Left ventricle myocardium inferior (tissue), 1 donor: ENCODE measurements at regions not wholly inside any gene's neighbourhood (a gene's known extent, or its start where the extent isn't known, plus 50 kb on each side); places are given as distances from the start of the nearest gene placed in this dataset.

Experiments
- DNase-seq: peaks from one replicate; pipeline ENCODE4 v3.0.0-alpha.2; 2020
- H3K27ac ChIP-seq: fragments of 200-600 bp; replicated peaks from 2 replicates; pipeline ENCODE4 v1.8.0; 2021
- H3K27me3 ChIP-seq: fragments of 200-600 bp; 2 replicates; pipeline ENCODE4 v1.8.0; 2021; ENCODE audit warnings: low read depth
- H3K36me3 ChIP-seq: fragments of 200-600 bp; 2 replicates; pipeline ENCODE4 v1.8.0; 2021
- H3K4me1 ChIP-seq: fragments of 200-600 bp; 2 replicates; pipeline ENCODE4 v1.8.0; 2021
- H3K4me3 ChIP-seq: fragments of 200-600 bp; 2 replicates; pipeline ENCODE4 v1.8.0; 2021; ENCODE audit warnings: mild to moderate bottlenecking, moderate library complexity
- H3K9me3 ChIP-seq: fragments of 200-600 bp; replicated peaks from 2 replicates; pipeline ENCODE4 v1.8.0; 2021
- intact Hi-C: fragments of 100-400 bp; cut with micrococcal nuclease; formaldehyde crosslinking; loops from one replicate; pipeline ENCODE4 v1.11.0; 2022
- TF ChIP-seq, protein P1 (sequence below): fragments of 200-600 bp; IDR thresholded peaks from 2 replicates; pipeline ENCODE4 v1.8.0; 2021; ENCODE audit warnings: antibody characterized with exemption, mild to moderate bottlenecking, borderline replicate concordance
- donor health status: DM: no; HTN: yes; CAD: no; lungs with severe emphysema.

DNA sequence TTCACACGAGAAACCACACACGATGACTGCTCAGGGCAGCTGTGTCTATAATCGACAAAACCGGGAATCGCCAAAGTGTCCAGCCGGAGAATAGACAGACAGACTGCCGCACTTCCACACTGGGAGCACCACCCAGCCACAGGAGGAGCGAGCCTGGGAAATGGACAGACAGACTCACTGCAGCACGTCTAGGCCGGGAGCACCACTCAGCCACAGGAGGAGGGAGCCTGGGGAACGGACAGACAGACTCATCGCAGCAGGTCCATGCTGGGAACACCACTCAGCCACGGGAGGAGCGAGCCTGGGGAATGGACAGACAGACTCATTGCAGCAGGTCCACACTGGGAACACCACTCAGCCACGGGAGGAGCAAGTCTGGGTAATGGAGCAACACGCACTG is 137.2 kb downstream of the BRD1 start:
- H3K36me3 ChIP-seq = no peaks in the 10 kb centered on the region
- H3K4me1 ChIP-seq = no peaks in the 10 kb centered on the region
- no peak for DNase-seq
- H3K27me3 ChIP-seq = peaks cover 66% of the 10 kb centered on the region
- no peak overlapping the region for H3K4me3 ChIP-seq
- TF ChIP-seq, protein P1, sequence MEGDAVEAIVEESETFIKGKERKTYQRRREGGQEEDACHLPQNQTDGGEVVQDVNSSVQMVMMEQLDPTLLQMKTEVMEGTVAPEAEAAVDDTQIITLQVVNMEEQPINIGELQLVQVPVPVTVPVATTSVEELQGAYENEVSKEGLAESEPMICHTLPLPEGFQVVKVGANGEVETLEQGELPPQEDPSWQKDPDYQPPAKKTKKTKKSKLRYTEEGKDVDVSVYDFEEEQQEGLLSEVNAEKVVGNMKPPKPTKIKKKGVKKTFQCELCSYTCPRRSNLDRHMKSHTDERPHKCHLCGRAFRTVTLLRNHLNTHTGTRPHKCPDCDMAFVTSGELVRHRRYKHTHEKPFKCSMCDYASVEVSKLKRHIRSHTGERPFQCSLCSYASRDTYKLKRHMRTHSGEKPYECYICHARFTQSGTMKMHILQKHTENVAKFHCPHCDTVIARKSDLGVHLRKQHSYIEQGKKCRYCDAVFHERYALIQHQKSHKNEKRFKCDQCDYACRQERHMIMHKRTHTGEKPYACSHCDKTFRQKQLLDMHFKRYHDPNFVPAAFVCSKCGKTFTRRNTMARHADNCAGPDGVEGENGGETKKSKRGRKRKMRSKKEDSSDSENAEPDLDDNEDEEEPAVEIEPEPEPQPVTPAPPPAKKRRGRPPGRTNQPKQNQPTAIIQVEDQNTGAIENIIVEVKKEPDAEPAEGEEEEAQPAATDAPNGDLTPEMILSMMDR = no peak
- H3K27ac ChIP-seq = no peak overlapping the region
- peaks cover 15% of the 10 kb centered on the region for H3K9me3 ChIP-seq
- intact Hi-C loops = no loop called here

DNA sequence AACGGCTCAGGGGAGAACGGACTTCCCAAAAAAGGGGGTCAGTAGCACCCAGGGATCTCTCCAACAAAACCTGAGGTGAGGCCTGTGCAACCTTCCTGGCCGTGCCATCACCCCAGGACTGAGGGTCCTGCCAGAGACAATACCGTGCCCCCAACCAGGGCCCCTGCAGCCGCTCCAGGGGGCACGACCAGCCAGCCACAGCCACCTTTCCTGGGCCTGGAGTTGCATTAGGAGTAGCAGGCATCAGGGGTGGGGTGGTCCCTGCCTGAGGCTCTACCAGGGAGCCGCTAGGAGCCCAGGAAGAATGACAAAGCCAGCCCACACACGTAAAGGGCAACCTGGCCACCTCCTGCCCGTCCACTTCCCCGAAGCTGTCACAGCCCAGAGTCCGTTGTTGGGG is 137.8 kb downstream of the BRD1 start:
- Histone ChIP-seq H3K36me3 (no peaks in the 10 kb centered on the region), H3K27ac (no peak overlapping the region), H3K27me3 (peaks cover 72% of the 10 kb centered on the region), H3K4me1 (no peaks in the 10 kb centered on the region), H3K9me3 (peaks cover 15% of the 10 kb centered on the region), H3K4me3 (no peak overlapping the region)
- TF ChIP-seq, protein P1 = no peak
- DNase-seq = no peak
- intact Hi-C loops = no loop called here

DNA sequence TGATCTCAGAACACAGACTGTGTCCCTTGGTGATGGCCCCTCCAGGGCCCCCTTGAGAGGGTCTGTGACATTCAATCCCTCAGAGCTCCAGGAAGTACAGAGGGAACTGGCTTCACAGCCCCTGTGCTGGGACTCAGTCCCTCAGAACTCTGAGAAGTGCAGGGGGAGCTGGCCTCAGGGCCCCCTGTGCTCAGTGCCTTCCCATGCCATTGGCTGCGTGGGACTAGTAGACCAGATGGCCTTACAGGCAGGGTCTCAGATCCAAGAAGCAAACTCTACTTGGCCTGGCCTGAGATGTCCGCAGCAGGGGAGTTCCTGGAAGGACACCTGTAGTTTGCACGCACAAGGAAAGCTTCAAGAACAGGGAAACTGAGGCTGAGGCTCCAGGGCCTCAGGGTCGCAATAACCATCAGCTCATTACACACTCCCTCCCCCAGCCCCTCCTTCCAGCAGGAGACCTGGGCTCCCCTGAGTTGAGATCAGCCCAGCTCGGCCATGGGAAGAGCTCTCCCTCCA is 138.4 kb downstream of the BRD1 start:
- H3K36me3 ChIP-seq = no peaks in the 10 kb centered on the region
- H3K9me3 ChIP-seq = peaks cover 15% of the 10 kb centered on the region
- TF ChIP-seq, protein P1 = no peak
- H3K4me1 ChIP-seq = no peaks in the 10 kb centered on the region
- intact Hi-C loops = no loop called here
- no peak for DNase-seq
- no peak overlapping the region for H3K27ac ChIP-seq
- no peak overlapping the region for H3K4me3 ChIP-seq
- H3K27me3 ChIP-seq = peaks cover 72% of the 10 kb centered on the region

DNA sequence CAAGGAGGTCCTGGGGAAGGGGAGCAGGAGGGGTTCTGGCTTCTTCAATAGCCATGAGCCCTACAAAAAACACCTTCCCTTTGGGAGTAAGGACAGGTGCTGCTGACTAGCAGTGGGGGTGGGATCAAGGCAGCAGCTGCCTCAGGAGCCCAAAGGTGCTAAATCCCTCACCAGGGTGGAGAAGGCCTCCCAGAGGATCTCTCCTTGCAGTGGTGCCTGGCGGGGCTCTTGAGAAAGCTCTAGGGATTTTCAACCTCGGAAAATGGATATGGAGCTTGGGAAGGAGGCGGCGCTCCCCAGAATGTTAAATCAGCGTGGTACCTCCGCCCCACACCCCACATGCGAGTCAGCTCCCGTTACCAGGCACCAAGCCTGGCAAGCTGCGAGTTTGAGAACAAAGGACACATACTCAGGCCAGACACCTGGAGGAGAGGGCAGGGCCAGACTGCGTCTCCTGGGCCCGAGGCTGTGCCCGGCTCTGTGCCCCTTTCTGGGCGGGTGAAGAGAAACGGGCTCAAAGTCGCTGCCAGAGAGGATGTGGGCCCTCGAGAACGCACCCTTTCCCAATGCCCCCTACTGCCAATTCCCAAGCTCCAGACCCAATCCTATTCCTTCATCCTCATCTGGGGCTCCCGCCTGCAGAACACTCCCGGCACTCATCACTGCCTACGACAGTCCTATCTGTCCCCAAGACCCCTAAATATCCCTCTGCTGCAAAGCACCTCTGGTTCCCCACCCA is 139.0 kb downstream of the BRD1 start:
- H3K36me3 ChIP-seq = no peaks in the 10 kb centered on the region
- intact Hi-C loops = no loop called here
- no peak for DNase-seq
- peaks cover 19% of the 10 kb centered on the region for H3K9me3 ChIP-seq
- TF ChIP-seq, protein P1 = no peak
- peaks cover 72% of the 10 kb centered on the region for H3K27me3 ChIP-seq
- no peak overlapping the region for H3K27ac ChIP-seq
- H3K4me3 ChIP-seq = no peak overlapping the region
- no peaks in the 10 kb centered on the region for H3K4me1 ChIP-seq

DNA sequence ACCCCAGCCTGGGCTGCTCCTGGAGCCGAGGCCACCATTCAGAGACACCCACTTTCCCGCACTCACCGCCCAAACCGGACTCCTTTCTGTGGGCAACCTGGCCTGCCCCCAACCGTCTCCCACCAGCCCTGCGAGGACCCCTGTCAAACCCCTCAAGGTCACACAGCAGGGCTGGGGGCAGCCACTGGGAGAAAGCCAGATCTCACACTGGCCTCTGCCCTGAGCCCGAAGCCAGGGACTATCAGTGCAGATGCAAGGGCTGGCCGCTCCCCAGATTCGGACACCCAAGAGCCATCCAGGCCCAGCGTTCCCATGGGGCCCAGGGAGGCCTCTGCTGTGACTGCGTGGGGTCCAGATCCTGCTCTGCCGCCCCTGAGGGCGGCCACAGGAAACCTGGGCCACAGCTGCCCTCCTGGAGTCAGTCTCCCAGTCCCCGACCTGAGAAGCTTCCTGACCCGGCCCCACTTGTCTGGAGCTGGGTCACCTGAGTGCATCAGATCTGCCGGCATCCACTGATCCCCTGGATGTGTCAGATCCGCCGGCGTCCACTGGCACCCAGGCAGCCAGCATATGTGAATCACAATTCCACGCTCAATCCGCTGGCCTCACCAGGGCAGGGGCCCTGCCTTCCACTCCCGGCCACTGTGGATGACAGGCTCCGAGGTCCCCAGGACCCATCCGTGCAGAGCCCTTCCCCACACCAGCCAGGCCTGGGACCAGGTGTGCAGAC is 139.7 kb downstream of the BRD1 start:
- H3K4me1 ChIP-seq = no peaks in the 10 kb centered on the region
- no peak for DNase-seq
- H3K27ac ChIP-seq = no peak overlapping the region
- intact Hi-C loops = no loop called here
- no peaks in the 10 kb centered on the region for H3K36me3 ChIP-seq
- peaks cover 68% of the 10 kb centered on the region for H3K27me3 ChIP-seq
- H3K9me3 ChIP-seq = peaks cover 26% of the 10 kb centered on the region
- TF ChIP-seq, protein P1 = no peak
- H3K4me3 ChIP-seq = no peak overlapping the region
